NCI-H1092 (cell line): ENCODE measurements at regions not wholly inside any gene's neighbourhood (a gene's known extent, or its start where the extent isn't known, plus 50 kb on each side); places are given as distances from the start of the nearest gene placed in this dataset.

ENCODE experiments used
- DNase-seq: peaks from one replicate; lab custom pipeline; 2025; lab: John Stamatoyannopoulos, UW

DNA sequence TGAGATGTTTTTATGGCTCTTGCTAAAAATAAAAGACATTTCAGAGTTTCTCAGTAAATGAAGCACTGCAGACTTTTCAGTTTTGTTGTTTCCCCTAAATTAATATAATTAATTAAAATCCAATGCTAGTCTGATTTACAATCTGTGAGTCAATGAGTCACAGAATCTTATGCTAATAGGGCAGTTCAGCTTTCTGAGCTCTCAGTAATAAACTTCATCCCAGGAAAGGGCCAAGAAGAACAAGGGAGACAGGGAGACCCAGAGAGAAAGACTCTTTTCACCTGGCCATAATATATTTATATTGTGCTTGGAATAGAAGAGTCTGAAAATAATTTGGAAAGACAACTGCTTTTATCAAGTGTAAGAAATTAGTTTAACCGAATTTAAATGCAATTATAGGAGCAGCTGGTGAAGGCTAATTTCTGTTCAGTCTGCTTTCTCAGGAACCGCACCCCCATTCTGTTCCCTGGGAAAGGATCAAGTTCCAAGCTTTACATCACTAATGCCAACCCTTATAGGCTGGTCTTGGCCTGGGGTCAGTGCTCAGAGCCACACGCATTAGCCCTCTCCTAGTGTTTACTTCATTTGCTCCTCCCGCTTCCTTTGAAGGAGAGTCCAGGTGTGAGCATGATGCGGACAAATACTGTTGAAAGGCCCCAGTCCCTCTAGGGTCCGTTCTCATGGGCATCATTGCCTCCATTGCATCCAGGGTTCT, 145.6 kb downstream of the ZBTB18 start:
- DNase-seq, result no peak

DNA sequence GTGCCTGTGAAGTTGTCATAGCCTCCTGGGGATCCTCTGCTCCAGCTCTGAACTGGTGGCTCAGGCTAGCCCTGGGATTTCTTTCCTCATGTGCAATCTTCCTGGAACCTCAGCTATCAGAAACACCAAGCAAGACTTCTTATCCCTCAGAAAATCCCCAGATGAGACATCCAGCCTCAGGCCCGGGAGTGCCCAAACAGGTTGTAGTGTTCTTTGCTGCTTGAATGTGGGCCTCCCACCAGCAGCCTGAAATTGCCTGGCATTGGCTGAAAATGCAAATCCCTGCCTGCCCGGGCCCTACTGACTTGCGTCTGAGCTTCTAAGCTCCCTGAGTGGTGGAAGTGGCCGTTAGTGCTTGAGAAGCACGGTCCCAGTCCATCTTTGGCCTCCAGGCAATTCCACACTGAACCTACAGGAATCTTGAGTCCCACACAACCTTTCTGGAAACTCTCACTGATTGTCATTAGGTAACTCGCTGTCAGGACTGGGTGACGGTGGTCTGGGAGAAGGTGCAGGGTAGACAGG, 146.8 kb downstream of the ZBTB18 start:
- DNase-seq, result no peak

DNA sequence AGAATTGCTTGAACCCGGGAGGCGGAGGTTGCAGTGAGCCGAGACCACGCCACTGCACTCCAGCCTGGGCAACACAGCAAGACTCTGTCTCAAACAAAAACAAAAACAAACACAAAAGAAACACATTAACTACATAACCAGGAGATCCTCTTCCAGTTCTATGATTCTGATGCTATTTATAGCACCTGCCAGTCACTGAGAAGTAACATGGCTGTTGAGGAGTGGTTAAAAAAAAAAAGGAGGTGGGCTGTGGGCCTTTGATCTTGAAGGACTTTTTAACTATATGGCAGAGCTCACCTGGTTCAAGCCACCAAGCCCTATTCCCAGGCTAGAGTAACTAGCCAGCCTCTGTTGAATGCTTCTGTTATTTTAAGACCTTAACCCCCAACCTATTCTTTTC, 148.8 kb downstream of the ZBTB18 start:
- no peak for DNase-seq

DNA sequence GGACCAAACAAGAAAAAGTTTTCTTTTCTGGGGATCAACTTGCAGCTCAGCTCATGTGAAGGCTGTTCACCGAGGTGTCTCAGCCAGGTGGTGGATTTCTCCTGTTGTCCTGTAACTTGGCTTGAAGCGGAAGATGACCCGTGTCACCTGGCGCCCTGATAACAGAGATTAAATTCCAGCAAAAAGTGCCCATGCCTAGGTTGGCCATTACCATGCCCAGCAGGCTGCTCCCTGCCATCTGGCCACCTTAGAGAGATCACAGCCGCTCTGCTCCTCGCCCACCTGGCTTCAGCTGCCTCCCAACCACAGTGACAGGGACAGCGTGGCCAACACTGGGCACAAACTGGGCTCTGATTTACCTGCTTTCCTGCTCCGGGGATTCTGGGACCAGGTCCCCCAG, 149.5 kb downstream of the ZBTB18 start:
- DNase-seq, result no peak

DNA sequence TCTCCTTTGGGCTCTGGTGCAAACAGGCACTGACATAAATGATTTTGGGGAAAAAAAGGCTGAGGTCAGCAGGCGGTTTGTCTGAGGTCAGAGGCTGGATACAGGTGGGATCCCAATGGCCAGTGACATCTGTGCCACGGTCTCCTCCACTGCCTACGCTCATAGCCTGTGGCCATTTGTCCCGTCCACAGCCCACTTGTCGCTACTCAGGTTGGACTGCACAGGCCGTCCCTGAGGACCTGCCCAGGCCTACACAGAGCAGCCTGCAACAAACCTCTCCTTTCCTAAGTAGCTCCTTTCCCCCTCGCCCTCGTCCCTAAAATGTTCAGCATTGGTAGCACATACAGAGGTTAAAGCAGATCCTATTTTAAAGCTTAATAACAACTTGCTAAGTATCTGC, 150.7 kb downstream of the ZBTB18 start:
- DNase-seq, result no peak

DNA sequence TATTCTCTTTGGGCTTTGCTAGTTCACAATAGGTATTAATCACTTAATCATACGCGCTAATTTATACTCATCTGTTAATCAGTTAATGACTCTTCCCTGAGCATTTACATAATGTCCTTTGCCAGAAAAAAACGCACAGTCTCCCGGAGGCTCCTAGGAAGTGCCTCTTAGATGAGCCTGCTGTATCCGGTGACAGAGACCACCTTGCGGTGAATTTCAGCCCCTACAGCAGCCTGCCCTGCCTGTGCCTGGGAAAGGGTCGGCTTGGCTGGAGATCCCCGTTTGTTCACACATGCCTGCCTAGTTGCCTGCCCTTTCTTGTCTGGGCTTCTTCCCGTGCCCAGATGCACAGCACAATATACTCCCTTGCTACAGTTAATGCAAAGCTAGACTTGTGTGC, 152.9 kb downstream of the ZBTB18 start:
- DNase-seq, result no peak

DNA sequence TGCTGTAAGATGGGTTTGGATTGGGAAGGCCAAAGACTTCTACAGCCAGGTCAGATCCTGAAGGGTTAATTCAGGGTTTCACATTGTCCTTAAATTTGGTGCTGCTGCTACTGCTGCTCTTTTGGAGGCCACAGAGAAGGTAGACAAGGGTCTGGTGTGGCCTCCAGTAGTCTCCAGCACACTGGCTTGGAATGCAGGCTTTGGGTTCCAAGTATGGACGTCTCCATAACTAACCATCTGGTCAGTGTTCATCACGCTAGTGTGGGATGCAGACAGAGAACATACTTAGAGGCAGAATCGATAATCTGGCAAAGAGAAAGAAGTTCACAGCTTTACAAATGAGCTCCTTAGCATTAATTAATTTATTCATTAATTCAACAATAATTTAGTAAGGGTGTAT, 154.1 kb downstream of the ZBTB18 start:
- no peak for DNase-seq

DNA sequence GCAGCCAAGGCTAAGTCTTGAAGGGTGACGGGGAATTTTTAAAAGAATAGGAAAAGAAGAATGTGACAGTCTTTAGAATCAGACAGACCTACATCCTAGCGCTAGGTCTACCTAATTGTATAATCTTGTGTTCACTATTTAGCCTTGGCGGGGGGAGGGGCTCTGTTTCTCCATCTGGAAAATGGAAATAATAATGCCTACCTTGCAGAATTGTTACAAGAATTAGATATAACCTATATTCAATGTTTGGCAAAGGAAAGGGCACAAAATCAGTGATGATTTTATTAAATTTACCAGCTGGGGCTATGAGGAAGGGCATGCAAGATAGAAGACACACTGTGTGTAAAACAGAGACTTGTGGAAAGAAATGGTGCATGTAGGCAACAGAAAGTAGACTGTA, 154.8 kb downstream of the ZBTB18 start:
- DNase-seq, result no peak

DNA sequence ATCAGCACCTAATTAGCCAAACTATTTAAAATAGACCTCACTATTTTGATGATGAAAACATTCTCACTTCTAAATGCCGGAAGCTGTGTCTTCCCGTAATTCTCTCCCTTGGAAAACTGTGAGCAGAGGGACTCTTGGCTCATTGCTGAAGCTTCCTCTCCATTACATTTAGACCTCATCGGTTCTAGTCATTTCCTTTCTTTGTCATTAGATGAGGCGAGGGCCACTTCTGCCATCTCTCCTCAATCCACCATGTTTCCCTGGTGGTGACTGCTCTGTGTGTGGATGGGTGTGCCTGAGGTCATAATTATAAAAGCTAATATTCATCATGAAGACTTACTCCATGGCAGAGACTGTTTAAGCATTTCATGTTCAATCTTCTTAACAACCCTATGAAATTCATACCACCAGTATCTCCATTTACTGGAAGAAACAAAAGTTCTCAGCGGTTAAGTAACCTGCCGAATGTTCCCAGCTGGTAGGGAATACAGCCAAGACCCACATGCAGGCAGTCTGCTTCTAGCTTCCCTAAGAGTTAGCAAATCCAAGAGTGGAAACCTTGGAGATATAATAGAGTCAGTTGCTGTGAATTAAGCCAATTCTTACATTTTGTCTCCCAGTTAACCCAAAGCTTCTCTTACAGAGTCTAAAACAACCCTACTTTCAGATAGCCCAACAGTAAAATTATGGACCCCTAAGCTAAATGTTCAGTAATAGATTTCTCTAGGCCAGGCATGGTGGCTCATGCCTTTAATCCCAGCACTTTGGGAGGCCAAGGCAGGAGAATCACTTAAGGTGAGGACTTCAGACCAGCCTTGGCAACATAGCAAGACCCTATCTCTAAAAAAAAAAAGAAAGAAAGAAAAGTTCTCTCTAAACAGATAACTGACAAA, 156.2 kb downstream of the ZBTB18 start:
- DNase-seq, result no peak

DNA sequence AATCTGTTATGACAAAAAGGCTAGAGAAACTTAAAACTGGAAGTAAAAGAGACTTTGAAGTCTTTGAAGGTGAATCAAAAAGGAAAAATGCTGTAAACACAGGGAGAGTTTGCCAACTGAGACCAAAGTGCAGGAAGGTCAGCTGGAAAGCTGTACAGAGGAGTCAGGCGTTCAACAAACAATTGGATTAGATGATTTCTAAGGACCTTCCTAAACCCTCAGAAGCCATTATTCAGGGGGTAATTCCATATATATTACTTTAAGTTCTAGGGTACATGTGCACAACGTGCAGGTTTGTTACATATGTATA, 156.8 kb downstream of the ZBTB18 start:
- no peak for DNase-seq

DNA sequence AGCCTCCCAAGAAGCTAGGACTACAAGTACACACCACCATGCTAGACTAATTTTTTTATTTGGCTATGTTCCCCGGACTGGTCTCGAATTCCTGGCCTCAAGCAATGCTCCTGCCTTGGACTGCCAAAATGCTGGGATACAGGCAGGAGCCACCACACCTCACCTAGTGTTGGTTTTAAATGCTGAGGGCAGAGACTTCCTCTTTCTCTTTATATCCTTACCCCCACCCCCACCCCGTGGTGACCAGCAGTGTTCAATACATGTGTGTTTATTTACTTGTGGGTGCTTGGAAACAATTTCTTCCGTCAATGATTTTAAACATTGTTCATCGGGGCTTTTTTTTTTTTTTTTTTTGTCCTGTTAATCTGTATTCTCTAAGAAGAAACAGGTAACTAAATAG, 158.9 kb downstream of the ZBTB18 start:
- no peak for DNase-seq

DNA sequence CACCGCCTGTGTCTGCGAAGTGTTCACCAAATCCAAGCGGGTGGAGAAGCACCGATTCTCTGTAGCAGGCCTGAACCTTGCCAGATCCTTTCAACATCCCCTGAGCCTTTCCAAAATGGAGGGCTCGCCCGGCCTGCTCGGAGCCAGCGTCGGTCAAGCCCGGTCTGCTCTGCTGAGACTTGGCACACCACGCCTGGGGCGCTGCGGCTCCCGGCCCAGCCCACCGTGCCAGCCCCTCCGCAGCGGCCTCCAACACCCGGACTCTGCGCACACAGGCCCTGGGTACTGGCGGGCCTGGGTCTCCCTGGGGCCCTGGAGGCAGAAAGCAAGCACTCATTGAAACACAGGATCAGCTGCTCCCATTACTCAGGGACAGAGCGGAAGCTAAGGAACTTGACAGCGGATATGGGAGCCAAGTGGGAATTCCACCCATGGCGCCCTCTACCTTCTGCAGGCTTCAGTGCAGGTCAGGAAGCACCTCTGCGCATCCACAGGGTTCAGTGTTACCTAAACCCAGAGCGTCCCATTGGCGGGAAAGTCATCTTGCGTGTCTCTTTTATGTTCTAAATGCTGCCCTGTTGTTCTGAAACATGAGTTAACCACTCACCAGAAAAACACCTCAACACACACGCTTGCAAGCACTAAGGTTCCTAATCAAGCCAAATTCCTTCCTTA, 159.9 kb downstream of the ZBTB18 start:
- no peak for DNase-seq

DNA sequence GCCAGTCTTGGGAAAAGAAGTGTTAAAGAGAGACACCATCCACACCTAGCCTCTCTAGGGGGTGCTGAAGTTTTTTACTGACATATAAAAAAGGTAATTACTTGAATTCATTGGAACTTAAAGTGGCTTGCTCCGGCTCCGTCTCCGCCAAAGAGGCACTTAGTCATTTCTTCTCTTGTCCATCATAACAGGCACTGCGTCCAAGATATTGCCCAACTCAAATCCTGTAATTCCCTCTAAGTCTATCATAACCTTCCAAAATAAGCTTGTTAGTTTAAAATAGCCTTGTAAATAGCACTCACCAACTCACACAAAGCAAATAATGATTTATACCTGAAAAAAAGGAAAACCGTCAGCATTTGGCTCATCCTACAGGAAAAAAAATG, 160.5 kb downstream of the ZBTB18 start:
- no peak for DNase-seq

DNA sequence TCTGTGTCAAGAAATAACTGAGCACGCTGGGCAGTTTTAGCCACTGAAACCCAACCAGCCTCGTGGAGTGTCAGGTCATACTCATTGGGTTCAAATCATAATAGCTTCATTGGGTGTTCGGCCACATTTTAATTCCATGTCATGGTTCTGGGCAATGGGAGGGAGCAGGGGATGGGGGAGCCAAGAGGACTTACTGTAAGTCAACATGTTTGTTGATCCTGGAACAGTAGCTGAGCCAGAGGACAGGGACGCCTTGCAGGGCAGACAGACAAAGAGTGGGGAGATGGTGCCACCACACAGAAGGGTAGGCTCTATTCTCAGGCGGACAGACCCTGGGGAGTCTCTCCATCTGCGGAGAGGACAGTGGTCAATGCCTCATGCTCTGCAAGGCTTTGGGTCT, 161.1 kb downstream of the ZBTB18 start:
- no peak for DNase-seq

DNA sequence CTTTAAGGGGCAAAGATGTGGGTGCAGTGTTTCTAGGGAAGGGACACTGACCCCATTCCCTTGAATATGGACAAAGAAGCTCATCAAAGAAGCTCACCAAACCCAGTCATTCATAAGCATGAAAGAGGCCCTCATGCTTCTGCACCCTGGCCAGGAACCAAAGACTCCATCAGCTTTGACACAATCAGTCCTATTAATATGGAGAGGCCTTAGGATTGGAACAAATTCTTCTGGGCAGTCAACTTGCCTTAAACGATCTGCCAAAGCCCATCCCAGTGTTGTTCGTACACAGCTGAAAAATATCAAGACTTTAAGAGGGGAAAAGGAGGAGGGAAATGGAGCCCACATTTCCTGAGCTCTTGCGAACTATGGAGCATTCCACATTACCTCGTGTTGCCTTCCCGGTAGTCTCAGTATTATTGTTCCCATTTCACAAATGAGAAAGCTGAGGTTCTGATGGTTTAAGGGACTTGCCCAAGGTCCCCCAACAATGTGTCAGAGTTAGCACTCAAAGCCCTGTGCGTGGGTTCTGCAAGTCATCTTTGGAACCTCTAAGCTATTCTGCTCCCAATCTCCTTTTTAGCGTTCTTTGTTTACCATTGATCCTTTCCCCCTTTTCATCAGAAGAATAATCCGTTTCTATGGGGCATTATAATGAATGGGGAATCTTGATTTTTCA, 161.9 kb downstream of the ZBTB18 start:
- peak; percentile 8 for DNase-seq

DNA sequence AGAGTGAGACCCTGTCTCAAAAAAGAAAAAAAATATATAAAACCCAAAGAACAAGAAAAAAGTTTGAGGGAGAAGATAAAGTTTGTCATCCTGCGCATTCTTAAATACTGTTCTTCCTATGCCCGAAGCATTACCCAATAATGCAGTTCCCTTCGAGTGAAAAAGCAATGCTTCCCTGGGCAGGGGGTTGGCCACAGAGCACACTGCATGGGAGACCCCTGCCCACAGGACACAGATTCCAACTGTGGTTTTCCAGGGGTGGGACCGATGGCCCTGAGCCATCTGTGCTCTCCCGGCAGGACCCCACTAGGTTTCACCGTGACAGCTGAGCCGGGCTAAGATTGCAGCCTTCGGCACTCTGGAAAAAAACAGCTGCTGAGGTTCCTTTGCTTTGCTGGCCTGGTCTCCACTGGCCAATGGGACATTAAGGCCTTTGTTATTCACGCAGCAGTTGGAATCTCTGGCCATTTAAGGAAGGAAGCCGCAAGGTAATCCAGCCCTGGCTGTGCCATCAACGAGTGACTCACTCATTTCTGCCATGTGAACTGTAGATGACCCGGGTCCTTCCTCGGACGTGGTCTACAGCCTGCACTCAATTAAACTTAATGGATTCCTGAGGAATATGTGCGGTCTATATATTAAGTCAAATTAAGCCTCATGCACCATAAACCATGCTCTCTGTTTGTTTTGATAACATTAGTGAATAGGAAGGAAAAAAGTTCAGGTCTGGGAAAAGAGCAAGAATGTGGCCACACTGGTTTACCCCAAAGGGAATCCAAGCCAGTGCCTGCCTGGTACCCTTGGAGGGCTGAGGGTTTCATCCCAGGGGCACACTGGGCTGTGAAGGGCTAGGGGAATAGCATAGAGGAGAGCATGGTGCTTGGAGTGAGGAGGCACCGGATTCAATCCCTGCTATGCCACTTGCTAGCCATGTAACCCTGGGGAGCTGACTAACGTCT, 163.2 kb downstream of the ZBTB18 start:
- DNase-seq, result no peak

DNA sequence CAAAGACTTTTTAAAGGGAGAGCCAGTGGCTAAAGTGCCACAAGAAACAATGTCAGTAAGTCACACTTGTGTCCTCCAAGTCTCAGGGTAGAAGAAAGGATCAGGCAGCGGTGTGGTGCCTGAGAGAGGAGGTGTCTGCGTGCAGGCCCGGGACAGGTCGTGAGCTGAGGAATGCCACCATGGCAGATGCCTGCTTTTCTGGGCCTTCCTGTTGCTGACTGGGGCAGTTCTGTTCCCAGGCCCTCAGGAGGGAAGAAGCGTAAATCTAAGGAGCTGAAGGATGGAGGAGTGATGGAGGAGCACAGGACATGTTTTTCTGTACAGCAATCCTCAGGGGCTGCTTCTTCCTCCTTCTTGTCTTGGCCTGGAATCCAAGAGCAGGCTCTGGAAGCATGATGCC, 165.8 kb downstream of the ZBTB18 start:
- no peak for DNase-seq

DNA sequence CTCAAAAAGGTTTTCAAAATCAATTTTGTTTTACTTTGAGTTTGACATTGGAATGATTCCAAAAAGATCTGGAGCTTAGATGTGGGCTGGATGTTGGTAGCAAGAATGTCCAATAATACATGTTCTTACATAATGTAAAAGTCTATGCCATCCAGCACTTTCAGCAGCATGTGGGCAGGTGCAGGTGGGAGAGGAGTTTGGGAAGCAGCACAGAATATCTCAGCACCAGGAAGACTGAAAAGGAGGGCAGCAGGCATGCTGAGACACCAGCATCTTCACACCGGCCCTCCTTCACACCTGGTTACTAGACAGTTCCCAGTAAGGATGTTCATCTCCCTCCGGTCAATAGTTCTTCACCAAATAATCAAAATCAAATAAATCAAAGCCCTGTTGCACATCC, 166.6 kb downstream of the ZBTB18 start:
- DNase-seq, result no peak

DNA sequence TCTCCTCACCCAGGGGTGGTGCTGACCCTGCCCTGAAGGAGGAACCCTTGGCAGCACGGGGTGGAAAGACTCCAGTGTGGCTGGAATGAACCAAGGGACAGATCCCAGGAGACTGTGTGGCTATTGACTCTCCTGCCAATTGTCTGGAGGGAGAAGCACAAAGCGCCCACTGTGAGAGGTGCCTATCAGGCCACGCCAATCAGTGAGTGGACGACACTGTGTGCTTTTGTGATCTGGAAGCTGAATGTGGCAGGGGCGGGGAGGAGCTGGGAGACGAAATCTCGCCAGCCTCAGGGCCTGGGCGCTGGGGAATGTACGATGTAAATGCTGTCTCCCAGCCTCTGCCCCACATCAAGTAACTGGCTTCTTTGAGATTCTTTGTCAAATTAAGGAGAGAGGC, 167.1 kb downstream of the ZBTB18 start:
- DNase-seq, result no peak

DNA sequence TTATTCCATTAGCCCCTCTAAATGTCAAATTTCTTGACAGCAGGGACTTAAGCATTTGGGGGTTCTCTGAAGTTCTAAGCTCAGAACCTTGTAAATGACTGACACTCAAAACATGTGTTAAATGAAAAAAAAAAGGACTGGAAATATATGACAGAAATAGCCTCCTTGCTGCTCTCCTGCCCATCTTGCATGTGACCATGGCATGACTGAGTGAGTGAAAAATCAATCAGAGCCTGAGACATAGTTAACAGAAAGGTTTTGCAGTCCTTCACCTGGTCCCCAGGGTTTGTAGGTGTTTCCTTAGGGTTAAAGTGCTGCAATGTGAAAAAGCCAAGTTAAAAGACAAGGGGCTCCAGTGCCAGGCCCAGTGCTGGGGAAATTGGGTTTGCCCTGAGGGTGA, 168.1 kb downstream of the ZBTB18 start:
- DNase-seq, result no peak

DNA sequence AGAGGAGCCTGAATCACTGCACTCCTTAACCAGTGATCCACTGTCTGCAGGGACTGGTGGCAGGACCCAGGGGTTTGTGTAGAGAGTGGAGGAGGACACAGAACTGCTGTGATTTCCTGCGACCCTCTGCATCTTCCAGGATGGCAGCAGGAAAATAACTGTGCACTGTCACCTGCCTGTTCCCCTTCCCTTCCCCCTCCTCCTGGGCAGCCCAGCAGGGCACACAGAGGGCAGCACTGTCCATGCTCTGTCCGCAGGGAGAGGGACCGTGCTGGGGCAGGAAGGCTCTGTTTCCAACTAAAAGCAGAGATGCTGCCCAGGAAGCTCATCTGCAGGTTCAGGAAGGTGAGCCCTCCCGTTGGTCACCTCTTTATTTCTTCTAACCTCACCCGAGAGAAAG, 168.7 kb downstream of the ZBTB18 start:
- DNase-seq, result no peak
